Fibroblast of mammary gland (primary cell): ENCODE measurements at regions not wholly inside any gene's neighbourhood (a gene's known extent, or its start where the extent isn't known, plus 50 kb on each side); places are given as distances from the start of the nearest gene placed in this dataset.

Experiments used
- DNase-seq: peaks from one replicate; pipeline ENCODE4 v3.0.0-alpha.2; 2010; ENCODE audit warnings: low read depth
- H3K4me3 ChIP-seq: 2 replicates; pipeline ENCODE4 v1.5.1; 2011; ENCODE audit warnings: low read depth, mild to moderate bottlenecking, low read length, moderate library complexity; ENCODE audit not compliant: control insufficient read depth
- CTCF ChIP-seq: conservative IDR thresholded peaks from 2 replicates; pipeline ENCODE4 v1.5.1; 2011; ENCODE audit warnings: low read depth, low read length, inconsistent platforms; ENCODE audit not compliant: control insufficient read depth, insufficient read depth

GRCh38 chr6:164842085-164842484, 467.3 kb downstream of the C6orf118 start:
- DNase-seq, result no peak
- TF ChIP-seq CTCF, result no peak
- no peak overlapping the region for H3K4me3 ChIP-seq

- TF ChIP-seq CTCF, result no peak
- H3K4me3 ChIP-seq, result no peak overlapping the region
- no peak for DNase-seq
Observed at GRCh38 chr6:164838068-164838615, 471.3 kb downstream of the C6orf118 start.

GRCh38 chr6:164836486-164836885, 472.9 kb downstream of the C6orf118 start:
- no peak for DNase-seq
- no peak for TF ChIP-seq CTCF
- H3K4me3 ChIP-seq, result no peak overlapping the region

GRCh38 chr6:164832410-164832809, 477.0 kb downstream of the C6orf118 start:
- no peak overlapping the region for H3K4me3 ChIP-seq
- no peak for TF ChIP-seq CTCF
- DNase-seq, result no peak

- DNase-seq, result no peak
- no peak for TF ChIP-seq CTCF
- no peak overlapping the region for H3K4me3 ChIP-seq
Observed at GRCh38 chr6:164827537-164827936, 481.9 kb downstream of the C6orf118 start.

- no peak overlapping the region for H3K4me3 ChIP-seq
- DNase-seq, result no peak
- no peak for TF ChIP-seq CTCF
Observed at GRCh38 chr6:164826831-164827468, 482.5 kb downstream of the C6orf118 start.
